ENCODE measurements at regions not wholly inside any gene's neighbourhood (a gene's known extent, or its start where the extent isn't known, plus 50 kb on each side); places are given as distances from the start of the nearest gene placed in this dataset.

- TF ChIP-seq CTCF (conservative IDR thresholded peaks at IDR 0.05; ENCODE audit: low read depth, low read length) (no peak), EZH2 (IDR thresholded peaks at IDR 0.05; ENCODE audit: low read length, unreplicated experiment) (no peak)
Observed at GRCh38 chr14:65299826-65300225, 112.7 kb upstream of the FUT8 start.
